ENCODE measurements at regions not wholly inside any gene's neighbourhood (a gene's known extent, or its start where the extent isn't known, plus 50 kb on each side); places are given as distances from the start of the nearest gene placed in this dataset.

DNA sequence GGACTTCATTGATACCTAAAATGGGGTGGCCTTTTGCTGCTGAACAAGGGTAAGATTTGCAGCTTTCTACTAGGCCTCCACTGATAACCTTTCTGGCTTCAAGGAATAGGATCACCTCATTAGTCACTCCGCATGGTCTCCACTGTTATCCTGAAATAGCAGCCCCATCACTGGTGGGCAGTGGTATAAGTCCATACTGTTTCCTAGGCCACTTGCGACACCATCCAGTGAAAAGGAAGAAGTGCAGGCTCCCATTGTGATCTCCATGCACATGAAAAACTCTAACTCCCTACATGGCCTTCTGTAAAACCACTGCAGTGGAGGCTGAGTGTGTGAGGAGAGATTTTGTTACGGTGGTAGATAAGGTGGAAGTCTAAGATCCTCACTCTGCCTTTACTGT is 1455.9 kb downstream of the SI start:
- TF ChIP-seq, protein P1, sequence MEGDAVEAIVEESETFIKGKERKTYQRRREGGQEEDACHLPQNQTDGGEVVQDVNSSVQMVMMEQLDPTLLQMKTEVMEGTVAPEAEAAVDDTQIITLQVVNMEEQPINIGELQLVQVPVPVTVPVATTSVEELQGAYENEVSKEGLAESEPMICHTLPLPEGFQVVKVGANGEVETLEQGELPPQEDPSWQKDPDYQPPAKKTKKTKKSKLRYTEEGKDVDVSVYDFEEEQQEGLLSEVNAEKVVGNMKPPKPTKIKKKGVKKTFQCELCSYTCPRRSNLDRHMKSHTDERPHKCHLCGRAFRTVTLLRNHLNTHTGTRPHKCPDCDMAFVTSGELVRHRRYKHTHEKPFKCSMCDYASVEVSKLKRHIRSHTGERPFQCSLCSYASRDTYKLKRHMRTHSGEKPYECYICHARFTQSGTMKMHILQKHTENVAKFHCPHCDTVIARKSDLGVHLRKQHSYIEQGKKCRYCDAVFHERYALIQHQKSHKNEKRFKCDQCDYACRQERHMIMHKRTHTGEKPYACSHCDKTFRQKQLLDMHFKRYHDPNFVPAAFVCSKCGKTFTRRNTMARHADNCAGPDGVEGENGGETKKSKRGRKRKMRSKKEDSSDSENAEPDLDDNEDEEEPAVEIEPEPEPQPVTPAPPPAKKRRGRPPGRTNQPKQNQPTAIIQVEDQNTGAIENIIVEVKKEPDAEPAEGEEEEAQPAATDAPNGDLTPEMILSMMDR (IDR thresholded peaks at IDR 0.05; ENCODE audit: low read depth, low read length, poor library complexity, severe bottlenecking): no peak
- no peak for TF ChIP-seq EZH2phosphoT487 (IDR thresholded peaks at IDR 0.05; ENCODE audit: borderline replicate concordance, low read length)

Measured in DOHH2 (cell line).